ENCODE measurements at regions not wholly inside any gene's neighbourhood (a gene's known extent, or its start where the extent isn't known, plus 50 kb on each side); places are given as distances from the start of the nearest gene placed in this dataset.

GRCh38 chr21:24118738-24119459, 1488.4 kb downstream of the MRPL39 start:
- TF ChIP-seq CTCF (IDR thresholded peaks at IDR 0.05; ENCODE audit: control insufficient read depth, insufficient read depth, low read depth, low read length, missing control alignments), result no peak
- DNase-seq (ENCODE audit: low read depth), result no peak
- no peak overlapping the region for H3K4me3 ChIP-seq (ENCODE audit: control insufficient read depth, low read depth, low read length)

- no peak for TF ChIP-seq CTCF (IDR thresholded peaks at IDR 0.05; ENCODE audit: control insufficient read depth, insufficient read depth, low read depth, low read length, missing control alignments)
- H3K4me3 ChIP-seq (ENCODE audit: control insufficient read depth, low read depth, low read length), result no peak overlapping the region
- no peak for DNase-seq (ENCODE audit: low read depth)
Measured at GRCh38 chr21:24115141-24115540, 1492.1 kb downstream of the MRPL39 start.

GRCh38 chr21:24112020-24112419, 1495.3 kb downstream of the MRPL39 start:
- no peak for DNase-seq (ENCODE audit: low read depth)
- no peak for TF ChIP-seq CTCF (IDR thresholded peaks at IDR 0.05; ENCODE audit: control insufficient read depth, insufficient read depth, low read depth, low read length, missing control alignments)
- H3K4me3 ChIP-seq (ENCODE audit: control insufficient read depth, low read depth, low read length), result no peak overlapping the region

- no peak for DNase-seq (ENCODE audit: low read depth)
- no peak for TF ChIP-seq CTCF (IDR thresholded peaks at IDR 0.05; ENCODE audit: control insufficient read depth, insufficient read depth, low read depth, low read length, missing control alignments)
- H3K4me3 ChIP-seq (ENCODE audit: control insufficient read depth, low read depth, low read length), result no peak overlapping the region
Measured at GRCh38 chr21:24110846-24111245, 1496.4 kb downstream of the MRPL39 start.

GRCh38 chr21:24097181-24097580, 1510.1 kb downstream of the MRPL39 start:
- DNase-seq (ENCODE audit: low read depth), result no peak
- no peak overlapping the region for H3K4me3 ChIP-seq (ENCODE audit: control insufficient read depth, low read depth, low read length)
- TF ChIP-seq CTCF (IDR thresholded peaks at IDR 0.05; ENCODE audit: control insufficient read depth, insufficient read depth, low read depth, low read length, missing control alignments), result no peak

GRCh38 chr21:24096651-24097050, 1510.6 kb downstream of the MRPL39 start:
- no peak overlapping the region for H3K4me3 ChIP-seq (ENCODE audit: control insufficient read depth, low read depth, low read length)
- no peak for TF ChIP-seq CTCF (IDR thresholded peaks at IDR 0.05; ENCODE audit: control insufficient read depth, insufficient read depth, low read depth, low read length, missing control alignments)
- no peak for DNase-seq (ENCODE audit: low read depth)

Data from AG09309 (cell line).